HG03064 (cell line): ENCODE measurements at regions not wholly inside any gene's neighbourhood (a gene's known extent, or its start where the extent isn't known, plus 50 kb on each side); places are given as distances from the start of the nearest gene placed in this dataset.

Source experiments
- ATAC-seq: cut with Tn5 transposase; IDR thresholded peaks from one replicate; pipeline ENCODE4 v1.9.1; 2021; ENCODE audit warnings: low read depth; ENCODE audit not compliant: unreplicated experiment

DNA sequence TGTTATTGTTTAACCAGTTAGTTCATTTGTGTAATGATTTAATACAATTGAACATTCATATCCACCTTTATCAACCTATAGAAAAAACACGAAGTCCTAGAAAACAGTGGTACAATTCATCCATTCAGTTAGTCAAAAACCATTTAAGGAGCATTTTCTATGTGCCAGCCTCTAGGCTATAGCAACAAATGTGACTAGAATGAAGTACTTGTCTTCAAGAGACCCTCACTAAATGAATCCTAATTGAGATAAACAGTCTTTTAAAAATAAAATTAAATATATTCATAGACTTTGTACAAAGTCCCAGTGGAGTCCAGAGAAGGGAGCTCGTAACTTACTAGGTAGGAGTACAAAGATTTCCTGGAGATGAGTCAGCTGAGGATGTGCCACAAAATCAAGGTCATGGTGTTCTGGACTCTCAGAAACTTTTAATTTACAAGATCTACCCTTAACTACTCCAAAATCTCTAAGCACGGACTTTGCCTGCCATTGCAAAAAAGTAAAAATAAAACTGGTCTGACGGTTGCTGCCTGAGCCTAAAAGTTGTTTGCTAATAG, 430.7 kb upstream of the DCN start:
- ATAC-seq: no peak

DNA sequence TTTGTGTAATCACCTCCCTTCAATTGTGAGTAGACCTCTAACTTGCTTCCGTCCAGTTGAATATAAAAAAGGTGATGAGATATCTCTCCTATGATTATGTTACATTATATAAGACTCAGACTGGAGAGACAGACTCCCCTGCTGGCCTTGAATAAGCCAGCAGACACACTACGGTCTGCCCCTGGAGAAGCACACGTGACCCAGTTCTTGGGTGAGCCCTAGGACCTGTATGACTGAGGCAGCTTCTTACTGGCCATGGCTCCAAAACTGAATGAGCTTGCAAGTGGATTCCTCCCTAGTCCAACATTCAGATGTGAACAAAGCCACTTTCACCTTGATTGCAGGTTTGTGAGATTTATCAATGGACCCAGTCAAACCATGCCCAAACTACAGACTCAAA, 427.9 kb upstream of the DCN start:
- no peak for ATAC-seq

DNA sequence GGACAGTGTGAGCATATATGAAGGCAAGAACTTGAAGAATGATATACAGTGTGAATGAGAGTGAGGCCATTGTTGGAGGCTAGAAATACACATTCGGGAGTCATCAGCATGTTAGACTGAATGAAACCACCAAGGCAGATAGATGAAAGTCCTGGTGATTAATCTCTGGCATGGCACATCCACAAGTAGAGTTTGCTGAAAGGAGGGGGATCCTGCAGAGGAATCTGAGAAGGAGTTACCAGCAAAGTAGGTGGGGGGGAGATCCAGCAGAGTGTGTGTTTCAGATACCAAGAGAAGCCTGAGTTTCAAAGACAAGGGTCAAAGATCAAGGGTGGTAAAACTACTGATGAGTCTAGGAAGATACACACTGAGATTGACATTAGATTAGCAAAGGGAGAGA, 426.7 kb upstream of the DCN start:
- ATAC-seq: no peak

DNA sequence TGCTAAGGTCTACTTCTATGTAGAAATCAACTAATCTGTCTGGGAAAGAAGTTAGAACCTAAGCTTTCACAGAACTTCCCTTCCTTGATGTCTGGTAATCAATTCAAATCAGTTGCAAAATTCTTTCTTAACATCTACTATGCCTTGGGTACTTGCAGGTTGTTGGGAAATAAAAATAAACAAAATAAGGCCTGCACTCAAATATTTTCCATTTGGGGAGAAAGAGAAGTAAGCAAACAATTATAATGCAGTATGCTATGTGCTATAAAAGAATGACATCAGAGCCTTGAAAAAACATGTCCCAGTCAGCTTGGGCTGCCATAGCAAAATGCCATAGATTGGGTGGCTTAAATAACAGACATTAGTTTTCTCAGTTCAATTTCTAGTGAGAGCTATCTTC, 425.9 kb upstream of the DCN start:
- ATAC-seq: no peak

DNA sequence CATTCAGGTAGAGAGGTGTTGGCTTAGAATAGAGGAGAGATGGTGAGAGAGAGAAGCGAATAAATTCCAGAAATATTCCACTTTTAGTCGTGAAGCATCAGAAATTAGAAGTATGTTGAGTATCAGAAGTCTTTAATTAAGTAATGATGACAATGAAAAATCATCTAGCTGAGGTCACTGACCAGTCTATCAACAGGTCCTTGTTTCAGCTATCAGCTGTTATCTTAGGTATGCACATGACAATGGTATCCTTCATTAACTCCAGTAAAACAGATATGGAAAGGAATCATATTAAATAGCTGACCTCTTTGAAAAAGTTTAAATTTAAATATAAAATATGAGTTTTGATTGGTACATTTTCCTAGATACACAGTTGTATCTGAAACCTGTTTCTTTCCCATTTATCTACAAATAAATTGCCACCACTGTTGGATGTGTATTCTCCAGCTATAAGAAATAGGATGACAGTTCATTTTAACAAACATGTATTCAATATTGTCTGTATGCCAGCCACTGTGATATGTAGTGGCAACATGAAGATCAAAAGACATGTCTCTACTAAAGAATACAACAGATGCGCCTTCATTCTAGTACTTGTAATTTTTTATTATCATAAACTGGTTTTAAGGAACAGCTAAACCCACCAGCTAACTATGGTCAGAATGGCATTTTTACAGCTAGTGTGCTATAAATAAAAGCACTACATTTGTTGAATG, 424.2 kb upstream of the DCN start:
- no peak for ATAC-seq

DNA sequence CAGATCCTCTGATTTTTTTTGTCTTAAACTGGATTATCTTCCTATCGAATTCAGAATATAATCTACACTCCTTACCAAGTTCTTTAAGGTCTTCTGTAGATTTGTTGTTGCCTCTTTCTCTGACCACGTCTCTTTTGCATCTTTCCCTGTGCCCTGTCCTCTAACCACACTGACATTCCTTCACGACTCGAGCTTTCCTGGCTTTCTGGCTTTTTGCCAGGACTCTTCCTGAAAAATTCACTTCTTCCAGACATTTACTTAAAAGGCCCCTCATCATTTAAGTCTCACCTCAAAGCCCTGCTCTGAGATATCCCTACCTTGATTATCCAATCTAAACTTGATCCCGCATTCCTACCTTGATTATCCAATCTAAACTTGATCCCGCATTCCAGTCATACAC, 422.3 kb upstream of the DCN start:
- ATAC-seq: no peak

DNA sequence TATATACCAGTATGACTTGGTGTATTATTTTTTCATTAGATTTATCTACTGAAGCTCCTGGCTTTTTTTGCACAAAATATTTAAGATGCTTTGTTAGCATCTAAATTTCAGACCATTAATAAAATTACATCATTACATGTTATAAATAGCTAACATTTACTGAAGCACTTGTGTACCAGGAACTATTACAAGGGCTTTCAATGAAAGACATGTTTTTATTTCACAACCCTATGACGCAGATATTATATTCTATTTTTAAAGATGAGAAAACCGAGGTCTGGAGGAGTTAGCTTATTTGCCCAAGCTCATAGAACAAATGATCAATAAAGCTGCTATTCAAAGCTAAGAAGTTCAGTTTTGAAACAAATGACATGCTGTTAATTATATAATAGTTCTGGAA, 420.4 kb upstream of the DCN start:
- no peak for ATAC-seq

DNA sequence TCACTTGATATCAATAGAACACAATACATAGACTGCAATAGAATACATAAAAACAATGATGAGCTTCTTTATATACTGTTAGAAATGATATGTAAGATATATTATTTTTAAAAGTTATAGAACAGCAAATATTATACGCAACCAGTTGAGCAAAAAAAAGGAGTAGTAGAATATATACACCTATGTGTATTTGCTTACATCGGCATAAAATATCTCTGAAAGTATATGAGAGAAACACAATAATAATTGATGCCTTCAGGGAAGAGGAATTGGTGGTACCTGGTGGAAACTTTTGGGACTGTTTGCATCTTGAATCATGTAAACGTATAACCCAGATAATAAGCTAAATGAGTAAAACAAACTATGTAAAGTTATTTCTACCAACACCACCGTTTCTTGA, 418.4 kb upstream of the DCN start:
- no peak for ATAC-seq

DNA sequence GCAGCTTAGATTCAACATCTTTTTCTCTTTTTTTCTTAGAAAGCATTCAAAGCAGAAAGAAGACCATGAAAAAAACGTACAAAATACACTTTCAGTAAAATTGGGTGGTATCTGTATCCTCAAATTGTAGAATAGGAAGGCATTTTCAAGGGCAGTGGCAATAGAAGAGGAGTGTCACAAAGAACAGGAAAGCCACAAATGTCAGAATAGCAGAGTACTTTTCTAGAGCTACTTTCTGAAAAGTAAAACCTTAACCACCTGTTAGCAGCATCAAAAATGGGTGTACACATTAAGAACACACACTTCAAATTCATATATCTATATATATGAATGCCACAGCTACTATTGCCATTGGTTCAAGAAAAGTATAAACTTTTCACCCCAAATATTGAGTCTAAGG, 412.1 kb upstream of the DCN start:
- ATAC-seq: no peak

DNA sequence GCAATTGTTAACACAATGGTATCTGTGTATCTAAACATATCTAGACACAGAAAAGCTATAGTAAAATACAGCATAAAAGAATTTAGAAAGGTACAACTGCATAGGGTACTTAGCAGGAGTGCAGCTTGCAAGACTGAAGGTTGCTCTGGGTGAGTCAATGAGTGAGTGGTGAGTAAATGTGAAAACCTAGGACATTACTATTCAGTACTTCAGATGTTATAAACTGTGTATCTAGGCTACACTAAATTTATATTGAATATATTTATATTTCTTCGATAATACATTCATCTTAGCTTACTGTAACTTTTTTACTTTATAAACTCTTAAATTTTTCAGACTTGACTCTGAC, 409.0 kb upstream of the DCN start:
- ATAC-seq: no peak

DNA sequence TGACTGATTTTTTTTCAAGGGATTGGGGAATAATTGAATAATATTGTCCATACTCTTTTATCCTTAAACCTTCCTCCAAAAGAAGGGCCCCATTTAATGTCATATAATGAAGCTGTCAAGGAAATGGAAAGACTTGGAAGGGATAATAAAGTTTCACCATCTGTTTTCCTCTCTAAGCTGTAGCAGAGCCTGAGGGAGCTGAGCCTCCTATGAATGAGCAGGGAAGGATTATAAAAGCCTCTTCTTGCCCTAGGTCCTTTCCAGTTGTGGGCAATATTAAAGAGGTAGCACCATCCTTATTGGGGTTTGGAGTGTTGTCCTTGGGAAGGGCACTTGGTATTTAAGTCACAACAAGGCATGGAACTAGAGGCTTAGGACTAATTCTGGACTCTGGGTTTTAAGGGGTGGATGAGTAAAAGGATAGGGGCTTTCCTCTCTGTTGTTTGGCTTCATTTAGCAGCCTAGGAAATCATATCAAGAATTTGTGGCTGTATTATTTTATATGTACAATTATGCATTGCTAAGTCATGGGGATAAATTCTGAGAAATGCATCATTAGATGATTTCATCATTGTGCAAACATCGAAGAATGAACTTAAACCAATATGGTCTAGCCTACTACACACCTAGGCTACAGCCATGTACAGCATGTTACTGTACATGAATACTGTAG, 408.5 kb upstream of the DCN start:
- ATAC-seq: no peak

DNA sequence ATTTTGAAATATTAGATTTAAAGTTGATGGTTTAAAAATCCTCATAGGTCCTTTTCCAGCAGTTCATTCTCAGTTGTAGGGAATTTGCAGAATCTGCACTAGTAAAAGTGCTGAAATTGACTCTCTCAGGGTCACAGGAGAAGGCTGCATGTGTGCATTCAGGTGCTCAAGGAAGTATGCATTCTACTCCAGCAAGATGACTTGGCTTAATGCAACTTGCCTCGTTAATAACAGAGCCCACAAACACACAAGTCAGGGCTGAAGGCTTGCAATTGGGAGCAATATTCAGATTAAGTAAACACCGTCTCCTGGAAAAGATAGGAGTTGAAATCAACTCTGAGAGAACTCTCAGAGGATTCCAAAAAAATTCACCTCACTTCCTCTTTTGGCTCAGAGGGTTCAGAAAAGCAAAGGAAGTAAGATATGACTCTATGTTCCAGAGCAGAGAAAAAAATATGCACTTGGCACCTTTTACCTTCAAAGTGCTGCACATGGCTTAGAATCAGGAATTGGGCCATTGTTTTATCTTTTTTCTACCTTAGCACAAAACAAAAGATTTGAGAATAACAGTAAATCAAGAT, 406.3 kb upstream of the DCN start:
- no peak for ATAC-seq

DNA sequence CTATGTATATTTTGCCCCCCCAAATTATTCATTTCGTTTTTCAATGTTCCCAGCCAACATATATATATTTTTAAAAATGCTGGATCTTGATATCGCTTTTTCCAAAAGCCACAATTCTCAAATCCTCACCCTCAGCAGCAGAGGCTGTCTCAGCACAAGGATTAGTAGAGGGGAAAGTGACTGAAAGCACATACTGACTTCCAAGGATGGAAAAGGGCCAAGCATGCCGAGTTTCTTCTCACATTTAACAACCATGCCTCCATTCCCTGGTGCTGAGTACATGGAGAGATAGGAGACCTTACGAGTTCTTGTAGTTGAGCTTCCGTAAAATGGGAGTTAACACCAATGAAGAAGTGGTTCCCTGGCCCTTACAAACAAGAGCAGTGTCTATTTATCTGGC, 403.4 kb upstream of the DCN start:
- ATAC-seq: no peak

DNA sequence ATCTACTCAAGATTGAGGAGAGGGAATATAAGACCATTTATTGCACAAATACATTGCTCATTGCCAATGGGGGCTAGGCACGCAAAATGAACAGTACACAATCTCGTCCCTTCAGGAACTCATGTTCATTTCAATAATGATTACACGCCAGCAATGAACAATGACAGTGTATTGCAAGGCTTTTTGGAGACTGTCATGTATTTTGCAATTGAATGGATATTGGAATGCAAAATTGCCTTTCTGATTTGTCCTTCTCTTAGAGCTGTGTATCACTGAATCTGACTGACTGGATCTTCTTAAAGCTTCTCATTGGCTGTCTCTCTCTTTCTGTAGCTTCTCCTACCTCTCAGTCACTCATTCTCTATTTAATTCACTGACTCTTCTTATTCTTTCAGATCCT, 400.2 kb upstream of the DCN start:
- ATAC-seq: no peak

DNA sequence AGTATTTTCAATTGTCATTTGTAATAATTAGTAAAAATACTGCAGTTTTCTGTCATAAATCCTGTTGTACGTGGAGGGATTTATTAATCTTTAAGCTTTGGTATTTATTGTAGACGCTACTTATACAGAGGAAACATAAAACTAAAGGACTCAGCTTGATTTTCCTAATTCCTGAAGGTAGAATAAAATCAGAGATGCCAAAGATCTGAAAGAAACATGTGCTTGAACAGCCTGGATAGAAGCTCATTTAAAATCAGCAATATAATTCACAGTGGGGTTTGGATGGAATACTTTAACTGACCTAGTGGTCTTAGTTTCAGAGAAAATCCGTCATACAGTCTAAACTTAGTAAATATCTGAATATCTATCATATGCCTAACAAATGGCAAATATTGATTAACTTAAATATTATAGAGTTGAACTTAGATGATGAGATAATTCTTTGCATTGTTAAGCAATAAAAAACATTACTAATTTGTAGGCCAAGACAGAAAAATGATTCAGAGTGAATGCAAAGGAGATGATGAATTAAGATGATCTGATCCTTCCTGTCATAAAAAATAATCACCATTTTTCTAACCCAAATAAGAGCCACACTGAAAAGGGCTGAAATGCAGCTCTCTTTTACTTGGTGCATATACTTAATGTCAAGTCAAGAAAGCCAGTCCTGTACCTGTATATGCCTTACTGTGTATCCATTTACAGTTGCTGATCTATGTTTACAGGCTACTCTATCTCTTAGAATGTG, 397.1 kb upstream of the DCN start:
- ATAC-seq: no peak

DNA sequence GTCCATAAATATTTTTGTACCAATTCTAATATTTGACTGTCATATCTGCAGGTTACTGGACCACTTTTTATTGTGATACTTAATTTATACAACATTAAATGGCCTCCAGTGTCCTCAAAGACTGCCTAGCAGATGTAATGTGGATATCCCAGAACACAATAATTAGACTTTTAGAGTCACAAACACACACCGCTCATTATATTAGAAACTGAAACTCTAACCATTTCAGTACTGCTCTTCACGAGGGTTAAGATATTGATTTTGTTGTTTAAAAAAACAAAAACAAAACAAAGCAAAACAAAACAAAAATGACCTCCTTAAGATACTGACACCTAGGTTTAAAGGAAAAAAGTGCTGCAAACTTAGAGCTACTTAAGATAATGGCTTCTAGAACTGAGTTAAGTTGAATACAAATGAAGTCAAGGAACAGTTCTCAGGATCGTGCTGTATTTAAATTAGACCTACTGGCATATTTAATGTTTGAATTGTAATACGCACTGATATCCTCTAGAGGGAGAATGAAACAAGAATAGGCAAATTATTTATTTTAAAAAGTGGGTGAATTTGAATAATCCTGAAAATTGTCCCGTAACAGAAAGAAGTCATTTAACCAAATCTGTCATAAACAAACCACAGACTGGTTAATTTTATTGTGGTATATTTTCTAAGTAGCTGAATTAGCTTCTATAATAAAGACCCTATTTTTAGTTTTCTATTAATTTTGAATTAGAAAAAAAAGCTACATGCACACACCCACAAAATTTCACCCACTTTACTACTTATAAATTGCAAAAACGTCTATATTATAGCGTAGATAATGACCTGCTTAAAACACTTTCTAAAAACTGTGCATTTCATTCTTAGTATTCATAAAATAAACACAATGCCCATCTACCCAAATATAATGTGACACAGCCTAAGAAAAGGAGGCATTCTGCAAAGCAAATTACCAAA, 395.2 kb upstream of the DCN start:
- ATAC-seq: no peak

DNA sequence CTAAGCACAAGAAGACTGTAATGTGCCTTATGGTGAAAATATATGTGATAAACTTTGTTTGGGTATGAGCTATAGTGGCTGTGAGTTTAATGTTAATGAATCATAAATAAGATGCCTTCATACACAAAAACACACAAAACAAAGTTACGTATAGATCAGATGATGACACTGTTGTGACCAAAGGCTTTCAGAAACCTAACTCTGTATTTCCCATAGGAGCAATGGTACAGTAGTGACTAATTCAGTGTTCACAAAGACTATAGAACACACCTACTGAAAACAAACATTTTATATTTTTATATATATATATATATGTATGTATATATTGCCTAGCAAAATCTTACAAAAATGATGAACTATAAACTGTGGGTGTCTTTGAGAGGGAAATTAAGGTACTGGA, 393.8 kb upstream of the DCN start:
- ATAC-seq: no peak

DNA sequence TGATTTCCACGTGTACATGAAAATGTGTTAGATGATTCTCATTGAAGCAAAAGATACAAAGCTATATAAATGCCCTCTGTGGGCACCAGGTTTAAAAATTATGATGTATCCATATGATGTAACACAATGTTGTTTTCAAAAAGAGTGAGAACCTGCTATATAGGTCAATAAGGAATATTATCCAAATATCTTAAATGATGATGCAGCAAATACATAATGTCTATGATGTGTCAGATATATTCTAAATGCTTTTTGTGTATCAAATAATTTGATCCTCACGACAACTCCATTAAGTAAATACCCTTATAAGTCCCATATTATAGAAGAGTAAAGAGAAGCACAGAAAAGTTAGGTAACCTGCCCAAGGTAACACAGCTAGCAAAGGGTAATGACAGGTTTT, 393.0 kb upstream of the DCN start:
- ATAC-seq: no peak

DNA sequence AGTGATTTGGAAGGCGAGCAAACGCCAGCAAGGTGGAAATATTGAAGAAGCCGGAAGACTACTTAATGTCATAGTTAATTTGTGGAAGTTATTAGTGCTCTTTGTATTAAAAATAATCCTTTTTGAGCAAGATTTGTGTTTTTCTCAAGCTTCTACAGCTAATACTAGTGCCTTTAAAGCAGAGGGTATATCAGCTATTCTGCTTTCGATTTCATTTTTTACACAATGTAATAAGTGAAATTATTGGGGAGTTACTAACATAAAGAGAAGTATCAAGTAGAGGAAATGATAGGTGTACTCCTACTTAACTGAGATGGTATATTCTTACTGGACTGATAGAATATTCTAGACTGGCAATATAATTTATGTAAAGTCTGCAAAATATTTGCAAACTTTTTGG, 392.4 kb upstream of the DCN start:
- ATAC-seq: no peak

DNA sequence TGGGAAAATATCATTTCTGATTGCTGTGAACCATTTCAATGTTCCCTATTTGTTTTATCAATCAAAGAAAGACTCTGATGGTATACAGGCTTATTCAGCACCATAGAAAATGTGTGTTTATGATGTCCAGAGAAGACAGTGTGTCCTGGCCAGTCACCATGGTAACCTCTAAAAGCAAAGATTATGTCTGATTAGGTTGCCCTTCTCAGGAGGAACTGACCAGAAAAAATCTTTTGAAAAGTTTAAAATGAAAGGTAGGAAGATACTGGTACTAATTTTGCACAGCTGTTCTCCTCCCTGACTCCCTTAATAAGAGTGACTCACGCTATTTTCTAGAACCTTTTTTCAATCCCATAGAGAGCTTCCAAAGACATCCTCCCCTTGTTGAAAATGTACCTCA, 391.8 kb upstream of the DCN start:
- no peak for ATAC-seq
